ENCODE measurements at regions not wholly inside any gene's neighbourhood (a gene's known extent, or its start where the extent isn't known, plus 50 kb on each side); places are given as distances from the start of the nearest gene placed in this dataset.
"Not testable (repeated sequence)": the region's sequence is repeated elsewhere in the genome, so short reads cannot be mapped to it uniquely, and the experiment has no call there.

DNA sequence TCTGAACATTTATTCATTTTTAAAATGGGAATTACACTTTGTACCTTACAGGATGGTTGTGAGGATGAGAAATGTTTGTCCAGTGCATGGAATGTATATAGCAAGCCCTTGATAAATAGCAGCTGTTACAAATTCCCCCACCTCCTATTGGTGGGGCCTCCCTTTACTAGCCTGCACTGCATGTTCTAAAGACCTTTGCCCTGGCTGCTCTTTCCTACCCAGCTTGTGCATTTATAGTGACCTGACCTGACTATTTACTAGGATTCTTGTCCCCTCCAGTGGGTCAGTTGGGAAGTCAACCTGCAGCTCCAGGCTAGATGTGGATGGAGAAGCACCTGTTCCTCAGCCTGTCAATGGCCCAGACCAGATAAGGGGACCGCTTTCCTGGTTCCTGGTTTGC, 180.3 kb downstream of the HIPK3 start:
- no peak overlapping the region for H3K9ac ChIP-seq (ENCODE audit: low read length in 3 of 3)
- intact Hi-C loops (cut with DNase I) = no loop called here
- DNase-seq = no peak
- TF ChIP-seq, protein P1, sequence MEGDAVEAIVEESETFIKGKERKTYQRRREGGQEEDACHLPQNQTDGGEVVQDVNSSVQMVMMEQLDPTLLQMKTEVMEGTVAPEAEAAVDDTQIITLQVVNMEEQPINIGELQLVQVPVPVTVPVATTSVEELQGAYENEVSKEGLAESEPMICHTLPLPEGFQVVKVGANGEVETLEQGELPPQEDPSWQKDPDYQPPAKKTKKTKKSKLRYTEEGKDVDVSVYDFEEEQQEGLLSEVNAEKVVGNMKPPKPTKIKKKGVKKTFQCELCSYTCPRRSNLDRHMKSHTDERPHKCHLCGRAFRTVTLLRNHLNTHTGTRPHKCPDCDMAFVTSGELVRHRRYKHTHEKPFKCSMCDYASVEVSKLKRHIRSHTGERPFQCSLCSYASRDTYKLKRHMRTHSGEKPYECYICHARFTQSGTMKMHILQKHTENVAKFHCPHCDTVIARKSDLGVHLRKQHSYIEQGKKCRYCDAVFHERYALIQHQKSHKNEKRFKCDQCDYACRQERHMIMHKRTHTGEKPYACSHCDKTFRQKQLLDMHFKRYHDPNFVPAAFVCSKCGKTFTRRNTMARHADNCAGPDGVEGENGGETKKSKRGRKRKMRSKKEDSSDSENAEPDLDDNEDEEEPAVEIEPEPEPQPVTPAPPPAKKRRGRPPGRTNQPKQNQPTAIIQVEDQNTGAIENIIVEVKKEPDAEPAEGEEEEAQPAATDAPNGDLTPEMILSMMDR (IDR thresholded peaks at IDR 0.05; ENCODE audit: borderline replicate concordance, extremely low read depth, insufficient read depth) = no peak
- H3K27me3 ChIP-seq (ENCODE audit: control insufficient read depth, insufficient read depth, low read length) = no peaks in the 10 kb centered on the region
- no peaks in the 10 kb centered on the region for H3K4me1 ChIP-seq (ENCODE audit: control insufficient read depth in 2 of 3, insufficient read depth in 2 of 3, low read depth in 1 of 3, low read length in 3 of 3)
- H3K4me3 ChIP-seq (ENCODE audit: low read length in 3 of 3) = no peak overlapping the region
- H3K36me3 ChIP-seq (ENCODE audit: control insufficient read depth in 2 of 3, insufficient read depth in 3 of 3, low read length in 3 of 3) = no peaks in the 10 kb centered on the region
- no peaks in the 10 kb centered on the region for H3K9me3 ChIP-seq (ENCODE audit: control insufficient read depth in 2 of 3, insufficient read depth in 1 of 3, low read length in 3 of 3)
- FAIRE-seq = no peak
- no peak overlapping the region for H3K27ac ChIP-seq (ENCODE audit: low read depth in 2 of 2, low read length in 2 of 2)

DNA sequence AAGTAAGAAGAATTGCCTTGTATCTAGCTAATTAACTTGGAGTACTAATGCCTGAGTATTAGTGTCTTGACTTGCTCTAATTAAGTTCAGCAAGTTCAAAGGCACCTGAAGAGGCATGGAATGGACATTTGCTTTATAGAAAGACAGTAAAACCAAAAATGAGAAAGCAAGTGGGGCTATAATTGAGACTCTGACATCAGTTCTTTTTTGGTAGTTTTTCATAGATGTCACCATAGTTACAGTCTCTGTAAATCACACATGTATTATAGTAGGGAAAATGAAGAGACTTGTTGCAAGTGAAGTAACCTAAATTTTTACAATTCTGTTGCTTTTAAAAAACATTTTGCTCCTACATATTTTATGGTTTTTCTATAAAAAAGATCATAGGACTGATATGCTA, 178.0 kb downstream of the HIPK3 start:
- H3K36me3 ChIP-seq (ENCODE audit: control insufficient read depth in 2 of 3, insufficient read depth in 3 of 3, low read length in 3 of 3) = no peaks in the 10 kb centered on the region
- H3K4me1 ChIP-seq (ENCODE audit: control insufficient read depth in 2 of 3, insufficient read depth in 2 of 3, low read depth in 1 of 3, low read length in 3 of 3) = no peaks in the 10 kb centered on the region
- TF ChIP-seq, protein P1 (IDR thresholded peaks at IDR 0.05; ENCODE audit: borderline replicate concordance, extremely low read depth, insufficient read depth) = no peak
- no peaks in the 10 kb centered on the region for H3K9me3 ChIP-seq (ENCODE audit: control insufficient read depth in 2 of 3, insufficient read depth in 1 of 3, low read length in 3 of 3)
- no peak overlapping the region for H3K27ac ChIP-seq (ENCODE audit: low read depth in 2 of 2, low read length in 2 of 2)
- FAIRE-seq (no peak), DNase-seq (no peak)
- no peak overlapping the region for H3K4me3 ChIP-seq (ENCODE audit: low read length in 3 of 3)
- no peaks in the 10 kb centered on the region for H3K27me3 ChIP-seq (ENCODE audit: control insufficient read depth, insufficient read depth, low read length)
- intact Hi-C loops (cut with DNase I) = no loop called here
- H3K9ac ChIP-seq (ENCODE audit: low read length in 3 of 3) = no peak overlapping the region

DNA sequence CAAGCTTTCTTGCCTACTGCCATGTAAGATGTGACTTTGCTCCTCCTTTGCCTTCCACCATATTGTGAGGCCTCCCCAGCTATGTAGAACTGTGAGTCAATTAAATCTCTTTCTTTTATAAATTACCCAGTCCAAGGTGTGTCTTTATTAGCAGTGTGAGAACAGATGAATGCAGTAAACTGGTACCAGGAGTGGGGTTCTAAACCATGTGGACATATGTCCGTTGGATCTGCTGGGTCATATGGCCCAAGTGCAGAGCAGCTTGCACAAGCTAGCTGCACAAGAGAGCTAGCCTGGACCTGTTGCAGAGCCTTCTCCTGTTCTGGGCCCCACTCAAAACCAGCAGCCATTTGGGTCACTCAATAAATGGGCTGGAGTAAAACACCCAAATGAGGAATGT, 177.1 kb downstream of the HIPK3 start:
- Histone ChIP-seq H3K4me3 (ENCODE audit: low read length in 3 of 3) (no peak overlapping the region), H3K9ac (ENCODE audit: low read length in 3 of 3) (no peak overlapping the region), H3K9me3 (ENCODE audit: control insufficient read depth in 2 of 3, insufficient read depth in 1 of 3, low read length in 3 of 3) (no peaks in the 10 kb centered on the region), H3K4me1 (ENCODE audit: control insufficient read depth in 2 of 3, insufficient read depth in 2 of 3, low read depth in 1 of 3, low read length in 3 of 3) (no peaks in the 10 kb centered on the region), H3K27ac (ENCODE audit: low read depth in 2 of 2, low read length in 2 of 2) (no peak overlapping the region), H3K27me3 (ENCODE audit: control insufficient read depth, insufficient read depth, low read length) (no peaks in the 10 kb centered on the region), H3K36me3 (ENCODE audit: control insufficient read depth in 2 of 3, insufficient read depth in 3 of 3, low read length in 3 of 3) (no peaks in the 10 kb centered on the region)
- DNase-seq (no peak), FAIRE-seq (no peak)
- intact Hi-C loops (cut with DNase I) = no loop called here
- TF ChIP-seq, protein P1 (IDR thresholded peaks at IDR 0.05; ENCODE audit: borderline replicate concordance, extremely low read depth, insufficient read depth) = no peak

DNA sequence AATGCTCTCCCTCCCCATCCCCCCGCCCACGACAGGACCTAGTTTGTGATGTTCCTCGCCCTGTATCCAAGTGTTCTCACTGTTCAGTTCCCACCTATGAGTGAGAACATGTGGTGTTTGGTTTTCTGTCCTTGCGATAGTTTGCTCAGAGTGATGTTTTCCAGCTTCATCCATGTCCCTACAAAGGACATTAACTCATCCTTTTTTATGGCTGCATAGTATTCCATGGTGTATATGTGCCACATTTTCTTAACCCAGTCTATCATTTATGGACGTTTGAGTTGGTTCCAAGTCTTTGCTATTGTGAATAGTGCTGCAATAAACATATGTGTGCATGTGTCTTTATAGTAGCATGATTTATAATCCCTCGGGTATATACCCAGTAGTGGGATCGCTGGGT, 171.3 kb downstream of the HIPK3 start:
- H3K9me3 ChIP-seq (ENCODE audit: control insufficient read depth in 2 of 3, insufficient read depth in 1 of 3, low read length in 3 of 3); H3K27me3 ChIP-seq (ENCODE audit: control insufficient read depth, insufficient read depth, low read length); H3K4me1 ChIP-seq (ENCODE audit: control insufficient read depth in 2 of 3, insufficient read depth in 2 of 3, low read depth in 1 of 3, low read length in 3 of 3); H3K4me3 ChIP-seq (ENCODE audit: low read length in 3 of 3); FAIRE-seq; DNase-seq; H3K27ac ChIP-seq (ENCODE audit: low read depth in 2 of 2, low read length in 2 of 2); intact Hi-C loops (cut with DNase I); H3K36me3 ChIP-seq (ENCODE audit: control insufficient read depth in 2 of 3, insufficient read depth in 3 of 3, low read length in 3 of 3); H3K9ac ChIP-seq (ENCODE audit: low read length in 3 of 3): not testable (repeated sequence)
